ENCODE measurements at regions not wholly inside any gene's neighbourhood (a gene's known extent, or its start where the extent isn't known, plus 50 kb on each side); places are given as distances from the start of the nearest gene placed in this dataset.

DNA sequence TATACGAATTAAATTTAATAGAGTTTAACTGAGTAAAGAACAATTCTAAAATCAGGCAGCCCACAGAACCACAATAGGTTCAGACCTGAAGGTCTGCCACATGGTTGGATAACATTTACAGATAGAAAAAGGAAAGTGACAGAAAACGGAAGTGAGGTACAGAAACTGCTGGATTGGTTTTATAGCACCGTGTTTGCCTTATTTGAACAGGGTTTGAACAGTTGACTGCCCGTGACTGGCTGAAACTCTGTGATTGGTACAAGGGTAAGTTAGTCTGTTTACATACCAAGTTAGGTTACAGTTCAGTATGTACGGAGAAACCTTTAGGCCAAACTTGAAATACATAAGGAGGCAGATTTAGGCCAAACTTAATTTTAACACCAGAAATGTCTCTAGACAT is 64.1 kb upstream of the ATXN3L start:
- no peak for TF ChIP-seq ZNF274 (IDR thresholded peaks at IDR 0.05; ENCODE audit: insufficient read depth, insufficient read length)
- TF ChIP-seq TBL1XR1 (IDR thresholded peaks at IDR 0.05; ENCODE audit: low read depth, low read length) = no peak
- TF ChIP-seq JUNB (IDR thresholded peaks at IDR 0.05) = no peak
- TF ChIP-seq EP300 (IDR thresholded peaks at IDR 0.05; ENCODE audit: borderline replicate concordance in 1 of 2, control insufficient read depth in 1 of 2, low read depth in 2 of 2, low read length in 2 of 2) = no peak
- TF ChIP-seq TCF12 (IDR thresholded peaks at IDR 0.05; ENCODE audit: low read depth, low read length) = no peak
- peak; percentile 28 for TF ChIP-seq SP1 (IDR thresholded peaks at IDR 0.05; ENCODE audit: low read depth, low read length)
- TF ChIP-seq EZH2 (IDR thresholded peaks at IDR 0.05; ENCODE audit: borderline replicate concordance, control insufficient read depth, low read depth, low read length) = no peak
- TF ChIP-seq, protein P1, sequence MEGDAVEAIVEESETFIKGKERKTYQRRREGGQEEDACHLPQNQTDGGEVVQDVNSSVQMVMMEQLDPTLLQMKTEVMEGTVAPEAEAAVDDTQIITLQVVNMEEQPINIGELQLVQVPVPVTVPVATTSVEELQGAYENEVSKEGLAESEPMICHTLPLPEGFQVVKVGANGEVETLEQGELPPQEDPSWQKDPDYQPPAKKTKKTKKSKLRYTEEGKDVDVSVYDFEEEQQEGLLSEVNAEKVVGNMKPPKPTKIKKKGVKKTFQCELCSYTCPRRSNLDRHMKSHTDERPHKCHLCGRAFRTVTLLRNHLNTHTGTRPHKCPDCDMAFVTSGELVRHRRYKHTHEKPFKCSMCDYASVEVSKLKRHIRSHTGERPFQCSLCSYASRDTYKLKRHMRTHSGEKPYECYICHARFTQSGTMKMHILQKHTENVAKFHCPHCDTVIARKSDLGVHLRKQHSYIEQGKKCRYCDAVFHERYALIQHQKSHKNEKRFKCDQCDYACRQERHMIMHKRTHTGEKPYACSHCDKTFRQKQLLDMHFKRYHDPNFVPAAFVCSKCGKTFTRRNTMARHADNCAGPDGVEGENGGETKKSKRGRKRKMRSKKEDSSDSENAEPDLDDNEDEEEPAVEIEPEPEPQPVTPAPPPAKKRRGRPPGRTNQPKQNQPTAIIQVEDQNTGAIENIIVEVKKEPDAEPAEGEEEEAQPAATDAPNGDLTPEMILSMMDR (IDR thresholded peaks at IDR 0.05 in 2 of 3, conservative IDR thresholded peaks at IDR 0.05 in 1 of 3; ENCODE audit: control insufficient read depth in 2 of 3, extremely low read depth in 1 of 3, insufficient read depth in 1 of 3, low read depth in 3 of 3, low read length in 3 of 3) = no peak
- no peak for TF ChIP-seq SMAD1 (IDR thresholded peaks at IDR 0.05; ENCODE audit: low read depth, partially characterized antibody)
- TF ChIP-seq, protein P2, sequence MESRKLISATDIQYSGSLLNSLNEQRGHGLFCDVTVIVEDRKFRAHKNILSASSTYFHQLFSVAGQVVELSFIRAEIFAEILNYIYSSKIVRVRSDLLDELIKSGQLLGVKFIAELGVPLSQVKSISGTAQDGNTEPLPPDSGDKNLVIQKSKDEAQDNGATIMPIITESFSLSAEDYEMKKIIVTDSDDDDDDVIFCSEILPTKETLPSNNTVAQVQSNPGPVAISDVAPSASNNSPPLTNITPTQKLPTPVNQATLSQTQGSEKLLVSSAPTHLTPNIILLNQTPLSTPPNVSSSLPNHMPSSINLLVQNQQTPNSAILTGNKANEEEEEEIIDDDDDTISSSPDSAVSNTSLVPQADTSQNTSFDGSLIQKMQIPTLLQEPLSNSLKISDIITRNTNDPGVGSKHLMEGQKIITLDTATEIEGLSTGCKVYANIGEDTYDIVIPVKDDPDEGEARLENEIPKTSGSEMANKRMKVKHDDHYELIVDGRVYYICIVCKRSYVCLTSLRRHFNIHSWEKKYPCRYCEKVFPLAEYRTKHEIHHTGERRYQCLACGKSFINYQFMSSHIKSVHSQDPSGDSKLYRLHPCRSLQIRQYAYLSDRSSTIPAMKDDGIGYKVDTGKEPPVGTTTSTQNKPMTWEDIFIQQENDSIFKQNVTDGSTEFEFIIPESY (IDR thresholded peaks at IDR 0.05) = no peak
- no peak for TF ChIP-seq KLF5 (IDR thresholded peaks at IDR 0.05; ENCODE audit: partially characterized antibody)
- TF ChIP-seq LARP7 (IDR thresholded peaks at IDR 0.05) = no peak
- TF ChIP-seq, protein P3, sequence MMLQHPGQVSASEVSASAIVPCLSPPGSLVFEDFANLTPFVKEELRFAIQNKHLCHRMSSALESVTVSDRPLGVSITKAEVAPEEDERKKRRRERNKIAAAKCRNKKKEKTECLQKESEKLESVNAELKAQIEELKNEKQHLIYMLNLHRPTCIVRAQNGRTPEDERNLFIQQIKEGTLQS (IDR thresholded peaks at IDR 0.05; ENCODE audit: borderline replicate concordance, extremely low read depth, low read depth, low read length) = no peak
